ENCODE measurements at regions not wholly inside any gene's neighbourhood (a gene's known extent, or its start where the extent isn't known, plus 50 kb on each side); places are given as distances from the start of the nearest gene placed in this dataset.
"Not testable (repeated sequence)": the region's sequence is repeated elsewhere in the genome, so short reads cannot be mapped to it uniquely, and the experiment has no call there.

DNA sequence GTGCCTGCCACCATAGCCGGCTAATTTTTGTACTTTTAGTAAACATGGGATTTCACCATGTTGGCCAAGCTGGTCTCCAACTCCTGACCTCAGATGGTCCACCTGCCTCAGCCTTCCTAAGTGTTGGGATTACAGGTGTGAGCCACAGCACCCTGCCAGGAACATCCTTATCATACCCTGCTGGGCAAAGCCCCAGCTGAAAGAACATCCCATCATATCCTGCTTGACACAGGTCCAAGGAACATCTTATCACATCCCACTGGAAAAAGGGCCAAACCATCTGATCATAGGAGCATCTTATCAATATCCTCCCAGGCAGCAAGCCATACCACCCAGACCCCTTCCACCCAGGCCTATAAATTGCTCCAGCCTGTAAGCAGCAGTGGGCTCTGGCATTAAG is 1109.2 kb upstream of the CDH8 start:
- Histone ChIP-seq H3K4me3 (ENCODE audit: low read length) (no peak overlapping the region), H3K9me3 (ENCODE audit: low read length) (no peaks in the 10 kb centered on the region), H3K4me1 (ENCODE audit: insufficient read depth, low read length) (no peaks in the 10 kb centered on the region), H3K27ac (ENCODE audit: low read depth, low read length) (no peak overlapping the region), H3K36me3 (ENCODE audit: insufficient read depth, low read length) (no peaks in the 10 kb centered on the region), H3K27me3 (ENCODE audit: insufficient read depth, low read length, poor library complexity, severe bottlenecking) (no peaks in the 10 kb centered on the region)
- DNase-seq: no peak
- no peaks in the 10 kb centered on the region for H3K36me3 Mint-ChIP-seq
- H3K9me3 Mint-ChIP-seq: peaks cover 5 to 27% (median 14%) of the 10 kb centered on the region in 5 donors
- ChIA-PET POLR2A (no interaction called here), CTCF (no interaction called here)
- H3K27me3 Mint-ChIP-seq: no peaks in the 10 kb centered on the region
- no peak overlapping the region for H3K27ac Mint-ChIP-seq
- H3K4me1 Mint-ChIP-seq: no peaks in the 10 kb centered on the region
- no peak overlapping the region for H3K4me3 Mint-ChIP-seq

GRCh38 chr16:63135069-63135468 is 1098.8 kb upstream of the CDH8 start:
- Histone ChIP-seq H3K36me3 (ENCODE audit: insufficient read depth, low read length) (no peaks in the 10 kb centered on the region), H3K4me1 (ENCODE audit: insufficient read depth, low read length) (no peaks in the 10 kb centered on the region), H3K4me3 (ENCODE audit: low read length) (no peak overlapping the region), H3K27me3 (ENCODE audit: insufficient read depth, low read length, poor library complexity, severe bottlenecking) (no peaks in the 10 kb centered on the region), H3K9me3 (ENCODE audit: low read length) (no peaks in the 10 kb centered on the region), H3K27ac (ENCODE audit: low read depth, low read length) (no peak overlapping the region)
- H3K4me3 Mint-ChIP-seq: no peak overlapping the region
- H3K27me3 Mint-ChIP-seq: no peaks in the 10 kb centered on the region
- peaks cover 2 to 21% (median 10%) of the 10 kb centered on the region in 5 donors for H3K9me3 Mint-ChIP-seq
- H3K4me1 Mint-ChIP-seq: no peaks in the 10 kb centered on the region
- no peaks in the 10 kb centered on the region for H3K36me3 Mint-ChIP-seq
- no peak for DNase-seq
- POLR2A ChIA-PET: no interaction called here
- H3K27ac Mint-ChIP-seq: peak overlapping the region in 1 of 8 donors; percentile 33
- CTCF ChIA-PET: no interaction called here

- H3K27me3 ChIP-seq (ENCODE audit: insufficient read depth, low read length, poor library complexity, severe bottlenecking): no peaks in the 10 kb centered on the region
- H3K36me3 ChIP-seq (ENCODE audit: insufficient read depth, low read length): no peaks in the 10 kb centered on the region
- ChIA-PET POLR2A (no interaction called here), CTCF (no interaction called here)
- H3K4me3 ChIP-seq (ENCODE audit: low read length): no peak overlapping the region
- no peaks in the 10 kb centered on the region for H3K27me3 Mint-ChIP-seq
- no peak overlapping the region for H3K4me3 Mint-ChIP-seq
- peaks cover 0 to 4% (median 0%) of the 10 kb centered on the region in 3 donors for H3K36me3 Mint-ChIP-seq
- no peak overlapping the region for H3K27ac Mint-ChIP-seq
- H3K9me3 ChIP-seq (ENCODE audit: low read length): no peaks in the 10 kb centered on the region
- no peak for DNase-seq
- no peak overlapping the region for H3K27ac ChIP-seq (ENCODE audit: low read depth, low read length)
- no peaks in the 10 kb centered on the region for H3K4me1 ChIP-seq (ENCODE audit: insufficient read depth, low read length)
- H3K9me3 Mint-ChIP-seq: peaks cover 3 to 34% (median 19%) of the 10 kb centered on the region in 5 donors
- no peaks in the 10 kb centered on the region for H3K4me1 Mint-ChIP-seq
These were observed 1095.3 kb upstream of the CDH8 start for GRCh38 chr16:63131503-63131902.

GRCh38 chr16:63130942-63131341 is 1094.7 kb upstream of the CDH8 start:
- ChIA-PET CTCF (no interaction called here), POLR2A (no interaction called here)
- H3K4me3 ChIP-seq (ENCODE audit: low read length): no peak overlapping the region
- H3K27me3 Mint-ChIP-seq: no peaks in the 10 kb centered on the region
- H3K4me1 Mint-ChIP-seq: no peaks in the 10 kb centered on the region
- no peaks in the 10 kb centered on the region for H3K27me3 ChIP-seq (ENCODE audit: insufficient read depth, low read length, poor library complexity, severe bottlenecking)
- H3K9me3 Mint-ChIP-seq: peaks cover 7 to 36% (median 20%) of the 10 kb centered on the region in 5 donors
- DNase-seq: no peak
- no peaks in the 10 kb centered on the region for H3K4me1 ChIP-seq (ENCODE audit: insufficient read depth, low read length)
- H3K36me3 Mint-ChIP-seq: peaks cover 0 to 4% (median 0%) of the 10 kb centered on the region in 3 donors
- no peaks in the 10 kb centered on the region for H3K9me3 ChIP-seq (ENCODE audit: low read length)
- H3K36me3 ChIP-seq (ENCODE audit: insufficient read depth, low read length): no peaks in the 10 kb centered on the region
- H3K27ac ChIP-seq (ENCODE audit: low read depth, low read length): no peak overlapping the region
- H3K27ac Mint-ChIP-seq: no peak overlapping the region
- peak overlapping the region in 1 of 7 donors; percentile 9 for H3K4me3 Mint-ChIP-seq

DNA sequence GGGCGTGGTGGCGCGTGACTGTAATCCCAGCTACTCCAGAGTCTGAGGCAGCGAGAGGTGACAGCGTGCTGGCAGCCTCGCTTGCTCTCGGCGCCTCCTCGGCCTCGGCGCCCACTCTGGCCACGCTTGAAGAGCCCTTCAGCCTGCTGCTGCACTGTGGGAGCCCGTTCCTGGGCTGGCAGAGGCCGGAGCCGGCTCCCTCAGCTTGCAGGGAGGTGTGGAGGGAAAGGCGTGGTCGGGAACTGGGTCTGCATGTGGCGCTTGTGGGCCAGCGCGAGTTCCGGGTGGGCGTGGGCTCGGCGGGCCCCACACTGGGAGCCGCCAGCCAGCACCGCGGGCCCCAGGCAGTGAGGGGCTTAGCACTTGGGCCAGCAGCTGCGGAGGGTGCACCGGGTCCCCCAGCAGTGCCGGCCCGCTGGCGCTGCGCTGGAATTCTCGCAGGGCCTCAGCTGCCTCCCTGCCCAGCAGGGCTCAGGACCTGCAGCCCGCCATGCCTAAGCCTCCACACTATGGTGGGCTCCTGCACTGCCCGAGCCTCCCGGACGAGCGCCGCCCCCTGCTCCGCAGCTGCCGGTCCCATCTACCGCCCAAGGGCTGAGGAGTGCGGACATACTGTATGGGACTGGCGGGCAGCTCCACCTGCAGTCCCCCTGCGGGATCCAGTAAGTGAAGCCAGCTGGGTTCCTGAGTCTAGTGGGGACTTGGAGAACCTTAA is 1093.3 kb upstream of the CDH8 start:
- H3K36me3 Mint-ChIP-seq: peaks cover 0 to 4% (median 0%) of the 10 kb centered on the region in 3 donors
- Histone ChIP-seq H3K9me3 (ENCODE audit: low read length) (no peaks in the 10 kb centered on the region), H3K4me3 (ENCODE audit: low read length) (no peak overlapping the region), H3K4me1 (ENCODE audit: insufficient read depth, low read length) (no peaks in the 10 kb centered on the region), H3K36me3 (ENCODE audit: insufficient read depth, low read length) (no peaks in the 10 kb centered on the region), H3K27ac (ENCODE audit: low read depth, low read length) (no peak overlapping the region), H3K27me3 (ENCODE audit: insufficient read depth, low read length, poor library complexity, severe bottlenecking) (no peaks in the 10 kb centered on the region)
- no peak overlapping the region for H3K4me3 Mint-ChIP-seq
- DNase-seq: no peak
- H3K9me3 Mint-ChIP-seq: peaks cover 7 to 30% (median 20%) of the 10 kb centered on the region in 5 donors
- H3K27me3 Mint-ChIP-seq: no peaks in the 10 kb centered on the region
- no peaks in the 10 kb centered on the region for H3K4me1 Mint-ChIP-seq
- CTCF ChIA-PET: no interaction called here
- no peak overlapping the region for H3K27ac Mint-ChIP-seq
- POLR2A ChIA-PET: no interaction called here

DNA sequence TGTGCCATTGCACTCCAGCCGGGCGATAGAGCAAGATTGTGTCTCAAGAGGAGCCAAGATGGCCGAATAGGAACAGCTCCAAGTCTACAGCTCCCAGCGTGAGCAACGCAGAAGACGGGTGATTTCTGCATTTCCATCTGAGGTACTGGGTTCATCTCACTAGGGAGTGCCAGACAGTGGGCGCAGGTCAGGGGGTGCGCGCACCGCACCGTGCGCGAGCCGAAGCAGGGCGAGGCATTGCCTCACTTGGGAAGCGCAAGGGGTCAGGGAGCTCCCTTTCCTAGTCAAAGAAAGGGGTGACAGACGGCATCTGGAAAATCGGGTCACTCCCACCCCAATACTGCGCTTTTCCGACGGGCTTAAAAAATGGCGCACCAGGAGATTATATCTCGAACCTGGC is 1083.7 kb upstream of the CDH8 start:
- H3K4me1 Mint-ChIP-seq; H3K36me3 Mint-ChIP-seq; H3K27me3 Mint-ChIP-seq; H3K27ac Mint-ChIP-seq; DNase-seq; H3K4me1 ChIP-seq (ENCODE audit: insufficient read depth, low read length); H3K4me3 ChIP-seq (ENCODE audit: low read length); POLR2A ChIA-PET; H3K27me3 ChIP-seq (ENCODE audit: insufficient read depth, low read length, poor library complexity, severe bottlenecking); H3K4me3 Mint-ChIP-seq; H3K36me3 ChIP-seq (ENCODE audit: insufficient read depth, low read length); H3K27ac ChIP-seq (ENCODE audit: low read depth, low read length); H3K9me3 ChIP-seq (ENCODE audit: low read length); CTCF ChIA-PET: not testable (repeated sequence)
- peaks cover 12 to 17% (median 16%) of the 10 kb centered on the region in 5 donors for H3K9me3 Mint-ChIP-seq

- Mint-ChIP-seq H3K27ac (no peak overlapping the region), H3K4me3 (no peak overlapping the region), H3K9me3 (peaks cover 2 to 40% (median 7%) of the 10 kb centered on the region in 5 donors), H3K36me3 (no peaks in the 10 kb centered on the region), H3K27me3 (no peaks in the 10 kb centered on the region), H3K4me1 (no peaks in the 10 kb centered on the region)
- DNase-seq: no peak
- no peaks in the 10 kb centered on the region for H3K36me3 ChIP-seq (ENCODE audit: insufficient read depth, low read length)
- no peaks in the 10 kb centered on the region for H3K4me1 ChIP-seq (ENCODE audit: insufficient read depth, low read length)
- no peak overlapping the region for H3K27ac ChIP-seq (ENCODE audit: low read depth, low read length)
- no peaks in the 10 kb centered on the region for H3K9me3 ChIP-seq (ENCODE audit: low read length)
- H3K4me3 ChIP-seq (ENCODE audit: low read length): no peak overlapping the region
- POLR2A ChIA-PET: no interaction called here
- CTCF ChIA-PET: no interaction called here
- H3K27me3 ChIP-seq (ENCODE audit: insufficient read depth, low read length, poor library complexity, severe bottlenecking): no peaks in the 10 kb centered on the region
These were observed 1063.8 kb upstream of the CDH8 start for GRCh38 chr16:63100082-63100481.

DNA sequence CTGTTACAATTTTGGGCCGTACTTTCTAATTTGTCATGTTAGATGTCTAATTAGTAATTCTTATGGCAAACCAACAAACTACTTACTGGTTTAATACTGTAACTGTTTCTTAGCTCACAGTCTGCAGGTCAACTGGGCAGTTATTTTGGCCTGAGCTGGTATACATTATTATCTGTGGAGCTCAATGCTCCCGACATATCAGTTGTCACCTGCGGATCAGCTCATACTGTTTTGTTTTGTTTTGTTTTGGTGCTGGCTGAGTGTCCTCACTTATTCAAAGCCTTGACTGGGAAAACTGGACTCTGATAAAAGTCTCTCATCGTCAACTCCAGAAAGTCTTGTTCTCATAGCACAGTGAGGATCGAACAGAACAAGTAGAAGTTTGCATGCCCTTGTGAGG is 1060.6 kb upstream of the CDH8 start:
- POLR2A ChIA-PET: no interaction called here
- Mint-ChIP-seq H3K27me3 (no peaks in the 10 kb centered on the region), H3K4me3 (no peak overlapping the region), H3K9me3 (peaks cover 2 to 36% (median 12%) of the 10 kb centered on the region in 5 donors), H3K4me1 (no peaks in the 10 kb centered on the region), H3K36me3 (no peaks in the 10 kb centered on the region), H3K27ac (no peak overlapping the region)
- no peaks in the 10 kb centered on the region for H3K36me3 ChIP-seq (ENCODE audit: insufficient read depth, low read length)
- DNase-seq: no peak
- H3K27me3 ChIP-seq (ENCODE audit: insufficient read depth, low read length, poor library complexity, severe bottlenecking): no peaks in the 10 kb centered on the region
- no peaks in the 10 kb centered on the region for H3K9me3 ChIP-seq (ENCODE audit: low read length)
- H3K4me1 ChIP-seq (ENCODE audit: insufficient read depth, low read length): no peaks in the 10 kb centered on the region
- CTCF ChIA-PET: no interaction called here
- H3K4me3 ChIP-seq (ENCODE audit: low read length): no peak overlapping the region
- no peak overlapping the region for H3K27ac ChIP-seq (ENCODE audit: low read depth, low read length)

GRCh38 chr16:63092736-63093135 is 1056.5 kb upstream of the CDH8 start:
- ChIA-PET CTCF (no interaction called here), POLR2A (no interaction called here)
- no peaks in the 10 kb centered on the region for H3K36me3 Mint-ChIP-seq
- H3K4me1 Mint-ChIP-seq: no peaks in the 10 kb centered on the region
- H3K36me3 ChIP-seq (ENCODE audit: insufficient read depth, low read length): no peaks in the 10 kb centered on the region
- H3K27ac Mint-ChIP-seq: no peak overlapping the region
- no peaks in the 10 kb centered on the region for H3K27me3 ChIP-seq (ENCODE audit: insufficient read depth, low read length, poor library complexity, severe bottlenecking)
- H3K4me3 ChIP-seq (ENCODE audit: low read length): no peak overlapping the region
- H3K4me3 Mint-ChIP-seq: no peak overlapping the region
- no peaks in the 10 kb centered on the region for H3K9me3 ChIP-seq (ENCODE audit: low read length)
- H3K9me3 Mint-ChIP-seq: peaks cover 2 to 58% (median 17%) of the 10 kb centered on the region in 5 donors
- H3K27me3 Mint-ChIP-seq: no peaks in the 10 kb centered on the region
- no peak overlapping the region for H3K27ac ChIP-seq (ENCODE audit: low read depth, low read length)
- DNase-seq: no peak
- no peaks in the 10 kb centered on the region for H3K4me1 ChIP-seq (ENCODE audit: insufficient read depth, low read length)

Measured in CD8-positive, alpha-beta memory T cell (primary cell).